HG03457 (cell line): ENCODE measurements at regions not wholly inside any gene's neighbourhood (a gene's known extent, or its start where the extent isn't known, plus 50 kb on each side); places are given as distances from the start of the nearest gene placed in this dataset.

Source experiments
- ATAC-seq: cut with Tn5 transposase; IDR thresholded peaks from one replicate; pipeline ENCODE4 v1.9.1; 2021; ENCODE audit warnings: moderate number of reproducible peaks; ENCODE audit not compliant: unreplicated experiment

- no peak for ATAC-seq
Measured at GRCh38 chr3:106161246-106161645, 292.4 kb upstream of the CBLB start.

GRCh38 chr3:106167728-106168127, 298.9 kb upstream of the CBLB start:
- no peak for ATAC-seq

- ATAC-seq, result no peak
Measured at GRCh38 chr3:106168962-106169750, 300.3 kb upstream of the CBLB start.

GRCh38 chr3:106170636-106171035, 301.8 kb upstream of the CBLB start:
- no peak for ATAC-seq

- no peak for ATAC-seq
Measured at GRCh38 chr3:106172101-106172500, 303.3 kb upstream of the CBLB start.

- peak; percentile 50 for ATAC-seq
Measured at GRCh38 chr3:106172780-106173179, 304.0 kb upstream of the CBLB start.

- ATAC-seq, result no peak
Measured at GRCh38 chr3:106175276-106175675, 306.5 kb upstream of the CBLB start.

- peak; percentile 74 for ATAC-seq
Measured at GRCh38 chr3:106176734-106177133, 307.9 kb upstream of the CBLB start.

GRCh38 chr3:106182950-106183511, 314.2 kb upstream of the CBLB start:
- no peak for ATAC-seq

GRCh38 chr3:106183762-106184391, 315.1 kb upstream of the CBLB start:
- peak; percentile 27 for ATAC-seq

GRCh38 chr3:106184540-106185457, 316.0 kb upstream of the CBLB start:
- peak; percentile 83 for ATAC-seq

GRCh38 chr3:106185949-106186348, 317.1 kb upstream of the CBLB start:
- no peak for ATAC-seq

- ATAC-seq, result no peak
Measured at GRCh38 chr3:106190296-106190695, 321.5 kb upstream of the CBLB start.

- ATAC-seq, result no peak
Measured at GRCh38 chr3:106191211-106191610, 322.4 kb upstream of the CBLB start.

- ATAC-seq, result no peak
Measured at GRCh38 chr3:106191913-106192312, 323.1 kb upstream of the CBLB start.

GRCh38 chr3:106193876-106194275, 325.1 kb upstream of the CBLB start:
- ATAC-seq, result no peak

GRCh38 chr3:106194726-106195125, 325.9 kb upstream of the CBLB start:
- ATAC-seq, result no peak

GRCh38 chr3:106197532-106198194, 328.9 kb upstream of the CBLB start:
- ATAC-seq, result no peak

GRCh38 chr3:106204160-106204868, 335.5 kb upstream of the CBLB start:
- ATAC-seq, result no peak

- ATAC-seq, result peak; percentile 77
Measured at GRCh38 chr3:106206146-106206545, 337.3 kb upstream of the CBLB start.
